Tibial artery (tissue), 4 donors: ENCODE measurements at regions not wholly inside any gene's neighbourhood (a gene's known extent, or its start where the extent isn't known, plus 50 kb on each side); places are given as distances from the start of the nearest gene placed in this dataset.

ENCODE experiments used
- DNase-seq, 2 donors: peaks; one replicate each; pipeline ENCODE4 v3.0.0-alpha.2; 2019
- H3K27ac ChIP-seq, 2 donors: fragments of 200-600 bp; sonication (generic) in 1 of 2; 1 replicate in 1 of 2; 2 replicates in 1 of 2; pipeline ENCODE4 v1.5.1; 2018 to 2019; ENCODE audit warnings: mild to moderate bottlenecking in 1 of 2
- H3K27me3 ChIP-seq, 2 donors: fragments of 200-600 bp; sonication (generic) in 1 of 2; one replicate each; pipeline versions ENCODE4 v1.5.1 to v1.6.0; 2016 to 2019
- H3K36me3 ChIP-seq, 3 donors: fragments of 200-600 bp; sonication (generic) in 2 of 3; one replicate each; pipeline ENCODE4 v1.5.1; 2016 to 2019; ENCODE audit warnings: mild to moderate bottlenecking in 2 of 3
- H3K4me1 ChIP-seq, 4 donors: fragments of 200-600 bp; sonication (generic) in 2 of 4; 1 replicate in 3 of 4; 2 replicates in 1 of 4; pipeline ENCODE4 v1.5.1; 2016 to 2019
- H3K4me3 ChIP-seq, 2 donors: fragments of 200-600 bp; sonication (generic) in 1 of 2; 1 replicate in 1 of 2; 2 replicates in 1 of 2; pipeline ENCODE4 v1.5.1; 2018 to 2019; ENCODE audit warnings: mild to moderate bottlenecking in 2 of 2
- H3K9me3 ChIP-seq, 3 donors: fragments of 200-600 bp; sonication (generic) in 1 of 3; one replicate each; pipeline ENCODE4 v1.5.1; 2016 to 2019
- CTCF ChIP-seq, 2 experiments: fragments of 200-600 bp in 1 of 2; fragments of 450-650 bp in 1 of 2; IDR thresholded peaks; one replicate each; pipeline ENCODE4 v1.5.1; 2017 to 2019; ENCODE audit warnings: antibody characterized with exemption in 2 of 2, mild to moderate bottlenecking in 1 of 2, moderate library complexity in 1 of 2
- intact Hi-C: fragments of 100-400 bp; cut with DNase I; formaldehyde crosslinking; loops from one replicate; pipeline ENCODE4 v1.15.0; 2023; ENCODE audit warnings: low total_unique reads

GRCh38 chr7:142327628-142328405 is 70.0 kb upstream of the PRSS58 start:
- Histone ChIP-seq H3K9me3 (no peaks in the 10 kb centered on the region), H3K36me3 (no peaks in the 10 kb centered on the region), H3K27me3 (peaks cover 0 to 4% of the 10 kb centered on the region in 2 donors), H3K27ac (no peak overlapping the region), H3K4me3 (no peak overlapping the region), H3K4me1 (no peaks in the 10 kb centered on the region)
- intact Hi-C loops = no loop called here
- DNase-seq = no peak
- no peak for TF ChIP-seq CTCF (IDR thresholded peaks at IDR 0.05)

GRCh38 chr7:142323706-142324105 is 65.8 kb upstream of the PRSS58 start:
- H3K4me3 ChIP-seq = no peak overlapping the region
- DNase-seq = no peak
- H3K36me3 ChIP-seq = no peaks in the 10 kb centered on the region
- no peak for TF ChIP-seq CTCF (IDR thresholded peaks at IDR 0.05)
- H3K27me3 ChIP-seq = peaks cover 0 to 4% of the 10 kb centered on the region in 2 donors
- no peaks in the 10 kb centered on the region for H3K4me1 ChIP-seq
- intact Hi-C loops = no loop called here
- H3K9me3 ChIP-seq = no peaks in the 10 kb centered on the region
- no peak overlapping the region for H3K27ac ChIP-seq

GRCh38 chr7:142321391-142321790 is 63.5 kb upstream of the PRSS58 start:
- TF ChIP-seq CTCF (IDR thresholded peaks at IDR 0.05) = no peak
- Histone ChIP-seq H3K4me3 (no peak overlapping the region), H3K27ac (no peak overlapping the region), H3K9me3 (no peaks in the 10 kb centered on the region), H3K36me3 (no peaks in the 10 kb centered on the region), H3K27me3 (no peaks in the 10 kb centered on the region), H3K4me1 (peaks cover 0 to 4% (median 0%) of the 10 kb centered on the region in 4 donors)
- intact Hi-C loops = no loop called here
- no peak for DNase-seq

GRCh38 chr7:142320883-142321282 is 63.0 kb upstream of the PRSS58 start:
- H3K4me3 ChIP-seq = no peak overlapping the region
- H3K9me3 ChIP-seq = no peaks in the 10 kb centered on the region
- no peaks in the 10 kb centered on the region for H3K27me3 ChIP-seq
- no peaks in the 10 kb centered on the region for H3K36me3 ChIP-seq
- intact Hi-C loops = no loop called here
- no peak for TF ChIP-seq CTCF (IDR thresholded peaks at IDR 0.05)
- H3K27ac ChIP-seq = no peak overlapping the region
- no peak for DNase-seq
- H3K4me1 ChIP-seq = peaks cover 0 to 4% (median 0%) of the 10 kb centered on the region in 4 donors

GRCh38 chr7:142319970-142320369 is 62.1 kb upstream of the PRSS58 start:
- Histone ChIP-seq H3K36me3 (no peaks in the 10 kb centered on the region), H3K9me3 (no peaks in the 10 kb centered on the region), H3K4me1 (peaks cover 0 to 4% (median 0%) of the 10 kb centered on the region in 4 donors), H3K4me3 (no peak overlapping the region), H3K27ac (no peak overlapping the region), H3K27me3 (no peaks in the 10 kb centered on the region)
- DNase-seq = no peak
- no peak for TF ChIP-seq CTCF (IDR thresholded peaks at IDR 0.05)
- intact Hi-C loops = no loop called here
